ENCODE measurements at regions not wholly inside any gene's neighbourhood (a gene's known extent, or its start where the extent isn't known, plus 50 kb on each side); places are given as distances from the start of the nearest gene placed in this dataset.

DNA sequence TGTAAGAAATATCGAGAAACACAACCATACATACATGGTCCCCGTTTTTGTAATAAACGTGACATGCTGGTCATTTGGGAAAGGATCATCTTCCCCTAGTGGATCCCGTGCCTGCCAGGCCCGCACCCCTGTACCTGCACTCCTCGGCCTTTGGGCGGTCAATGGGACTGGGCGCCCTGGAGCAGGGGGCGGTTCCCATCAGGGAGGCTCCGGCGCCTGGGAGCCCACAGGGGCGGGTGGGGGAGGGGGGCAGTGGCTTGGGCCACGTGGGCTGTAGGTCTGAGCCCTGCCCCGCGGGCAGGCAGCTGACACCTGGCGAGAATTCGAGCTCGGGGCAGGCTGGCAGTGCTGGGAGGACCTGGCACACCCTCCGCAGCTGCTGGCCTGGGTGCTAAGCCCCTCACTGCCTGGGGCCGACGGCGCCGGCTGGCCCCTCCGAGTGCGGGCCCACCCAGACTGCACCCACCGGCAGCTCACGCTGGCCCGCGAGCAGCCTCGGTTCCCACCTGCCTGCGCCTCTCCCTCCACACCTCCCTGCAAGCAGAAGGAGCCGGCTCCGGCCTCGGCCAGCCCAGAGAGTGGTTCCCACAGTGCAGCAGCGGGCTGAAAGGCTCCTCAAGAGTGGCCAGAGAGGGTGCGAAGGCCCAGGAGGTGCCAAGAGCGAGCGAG, 361.6 kb upstream of the GRM3 start:
- intact Hi-C loops (cut with DNase I) = no loop called here
- no peaks in the 10 kb centered on the region for H3K27me3 ChIP-seq (ENCODE audit: insufficient read depth in 3 of 3, low read length in 2 of 3)
- H3K4me3 ChIP-seq = no peak overlapping the region
- H3K9me3 ChIP-seq = no peaks in the 10 kb centered on the region
- TF ChIP-seq, protein P1, sequence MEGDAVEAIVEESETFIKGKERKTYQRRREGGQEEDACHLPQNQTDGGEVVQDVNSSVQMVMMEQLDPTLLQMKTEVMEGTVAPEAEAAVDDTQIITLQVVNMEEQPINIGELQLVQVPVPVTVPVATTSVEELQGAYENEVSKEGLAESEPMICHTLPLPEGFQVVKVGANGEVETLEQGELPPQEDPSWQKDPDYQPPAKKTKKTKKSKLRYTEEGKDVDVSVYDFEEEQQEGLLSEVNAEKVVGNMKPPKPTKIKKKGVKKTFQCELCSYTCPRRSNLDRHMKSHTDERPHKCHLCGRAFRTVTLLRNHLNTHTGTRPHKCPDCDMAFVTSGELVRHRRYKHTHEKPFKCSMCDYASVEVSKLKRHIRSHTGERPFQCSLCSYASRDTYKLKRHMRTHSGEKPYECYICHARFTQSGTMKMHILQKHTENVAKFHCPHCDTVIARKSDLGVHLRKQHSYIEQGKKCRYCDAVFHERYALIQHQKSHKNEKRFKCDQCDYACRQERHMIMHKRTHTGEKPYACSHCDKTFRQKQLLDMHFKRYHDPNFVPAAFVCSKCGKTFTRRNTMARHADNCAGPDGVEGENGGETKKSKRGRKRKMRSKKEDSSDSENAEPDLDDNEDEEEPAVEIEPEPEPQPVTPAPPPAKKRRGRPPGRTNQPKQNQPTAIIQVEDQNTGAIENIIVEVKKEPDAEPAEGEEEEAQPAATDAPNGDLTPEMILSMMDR (IDR thresholded peaks at IDR 0.05) = no peak
- H3K27ac ChIP-seq = no peak overlapping the region
- peak in 1 of 2 donors; percentile 48 for DNase-seq
- no peaks in the 10 kb centered on the region for H3K4me1 ChIP-seq
- ATAC-seq = no peak
- 92 to 95% (median 92%) methylated on average over 31 to 38 of the region's 38 CpGs for WGBS, 3 donors
- no peaks in the 10 kb centered on the region for H3K36me3 ChIP-seq (ENCODE audit: insufficient read depth in 1 of 2, low read depth in 1 of 2)

DNA sequence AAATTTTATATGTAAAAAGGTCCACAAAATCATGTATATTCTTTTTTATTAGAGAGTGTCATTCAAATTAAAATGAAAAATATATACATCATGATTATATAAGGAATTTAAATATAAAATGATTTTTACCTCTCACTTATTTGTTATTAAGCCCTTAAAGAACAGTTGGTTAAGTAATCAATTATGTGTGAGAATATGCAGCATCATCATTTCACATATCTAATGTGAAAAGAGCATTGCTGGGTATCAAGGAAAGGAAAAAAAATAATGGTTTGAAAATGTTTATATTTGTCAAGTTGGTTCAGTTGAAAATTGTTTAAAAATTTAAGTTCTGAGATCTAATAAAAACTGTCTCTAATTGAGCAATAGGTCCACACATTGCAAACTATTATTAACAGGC, 363.6 kb upstream of the GRM3 start:
- no peaks in the 10 kb centered on the region for H3K27me3 ChIP-seq (ENCODE audit: insufficient read depth in 3 of 3, low read length in 2 of 3)
- no peak overlapping the region for H3K4me3 ChIP-seq
- no peak overlapping the region for H3K27ac ChIP-seq
- H3K4me1 ChIP-seq = no peaks in the 10 kb centered on the region
- H3K9me3 ChIP-seq = no peaks in the 10 kb centered on the region
- ATAC-seq = no peak
- no peaks in the 10 kb centered on the region for H3K36me3 ChIP-seq (ENCODE audit: insufficient read depth in 1 of 2, low read depth in 1 of 2)
- intact Hi-C loops (cut with DNase I) = no loop called here
- DNase-seq = no peak
- TF ChIP-seq, protein P1 (IDR thresholded peaks at IDR 0.05) = no peak

DNA sequence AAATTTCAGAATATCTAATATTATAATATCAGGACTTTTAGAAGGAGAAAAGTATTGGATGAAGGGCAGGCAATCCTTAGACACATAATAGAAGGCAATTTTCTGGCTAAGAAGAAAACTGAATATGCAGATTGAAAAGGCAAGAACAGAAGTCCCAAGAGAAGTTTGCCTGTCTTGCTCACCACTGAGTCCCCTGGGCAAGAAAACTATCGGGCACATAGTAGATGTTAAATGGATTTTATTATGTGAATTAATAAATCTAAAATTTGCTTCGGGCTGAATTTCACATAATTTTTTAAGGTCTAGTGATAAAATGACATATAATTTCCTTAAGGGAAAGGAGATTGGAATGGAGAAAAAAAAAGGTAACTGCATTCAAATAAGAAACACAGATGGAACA, 380.9 kb upstream of the GRM3 start:
- TF ChIP-seq, protein P1 (IDR thresholded peaks at IDR 0.05) = no peak
- DNase-seq (no peak), ATAC-seq (no peak)
- Histone ChIP-seq H3K36me3 (ENCODE audit: insufficient read depth in 1 of 2, low read depth in 1 of 2) (no peaks in the 10 kb centered on the region), H3K27me3 (ENCODE audit: insufficient read depth in 3 of 3, low read length in 2 of 3) (no peaks in the 10 kb centered on the region), H3K4me1 (no peaks in the 10 kb centered on the region), H3K27ac (no peak overlapping the region), H3K4me3 (no peak overlapping the region), H3K9me3 (no peaks in the 10 kb centered on the region)
- intact Hi-C loops (cut with DNase I) = no loop called here
- WGBS, 3 donors = 78 to 86% (median 79%) methylated on average over 2 of the region's 2 CpGs

DNA sequence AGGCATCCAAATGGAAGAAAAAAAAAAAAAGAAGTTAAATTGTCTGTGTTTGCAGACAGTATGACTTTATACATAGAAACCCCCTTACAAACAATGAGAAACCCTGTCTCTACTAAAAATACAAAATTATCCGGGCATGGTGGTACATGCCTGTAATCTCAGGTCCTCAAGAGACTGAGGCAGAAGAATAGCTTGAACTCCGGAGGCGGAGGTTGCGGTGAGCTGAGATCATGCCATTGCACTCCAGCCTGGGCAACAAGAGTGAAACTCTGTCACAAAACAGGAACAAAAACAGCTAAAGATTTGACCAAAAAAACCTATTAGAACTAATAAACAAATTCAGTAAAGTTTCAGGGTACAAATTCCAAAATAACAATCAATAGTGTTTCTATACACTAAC, 385.8 kb upstream of the GRM3 start:
- Histone ChIP-seq H3K36me3 (ENCODE audit: insufficient read depth in 1 of 2, low read depth in 1 of 2) (no peaks in the 10 kb centered on the region), H3K27me3 (ENCODE audit: insufficient read depth in 3 of 3, low read length in 2 of 3) (no peaks in the 10 kb centered on the region), H3K27ac (no peak overlapping the region), H3K4me3 (no peak overlapping the region), H3K4me1 (no peaks in the 10 kb centered on the region), H3K9me3 (no peaks in the 10 kb centered on the region)
- DNase-seq (no peak), ATAC-seq (no peak)
- 92 to 95% (median 93%) methylated on average over 4 of the region's 4 CpGs for WGBS, 3 donors
- TF ChIP-seq, protein P1 (IDR thresholded peaks at IDR 0.05) = no peak
- intact Hi-C loops (cut with DNase I) = no loop called here

DNA sequence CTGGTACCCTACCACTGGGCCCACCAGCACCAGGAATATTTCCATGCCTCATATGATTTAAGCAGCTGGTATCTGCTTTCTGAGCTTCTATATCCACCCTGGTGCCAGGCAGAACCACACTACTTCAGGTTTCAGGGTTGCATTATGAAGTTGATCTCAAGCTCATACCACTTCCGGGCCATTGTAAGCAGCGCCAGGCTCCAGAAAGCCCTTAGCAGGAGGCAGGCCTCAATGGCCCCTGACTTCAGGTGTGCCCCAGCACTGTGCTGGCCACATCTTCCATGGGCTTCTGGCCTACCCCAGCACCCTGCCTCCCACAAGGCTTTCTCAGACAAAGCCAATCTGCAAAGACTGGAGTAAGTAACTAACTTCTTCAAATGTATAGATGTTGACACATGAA, 391.3 kb upstream of the GRM3 start:
- DNase-seq (no peak), ATAC-seq (no peak)
- 94 to 100% (median 94%) methylated on average over 2 of the region's 2 CpGs for WGBS, 3 donors
- intact Hi-C loops (cut with DNase I) = no loop called here
- Histone ChIP-seq H3K4me3 (no peak overlapping the region), H3K9me3 (no peaks in the 10 kb centered on the region), H3K27ac (no peak overlapping the region), H3K4me1 (no peaks in the 10 kb centered on the region), H3K36me3 (ENCODE audit: insufficient read depth in 1 of 2, low read depth in 1 of 2) (no peaks in the 10 kb centered on the region), H3K27me3 (ENCODE audit: insufficient read depth in 3 of 3, low read length in 2 of 3) (no peaks in the 10 kb centered on the region)
- TF ChIP-seq, protein P1 (IDR thresholded peaks at IDR 0.05) = no peak

Measured in psoas muscle (tissue), 7 donors.